ENCODE measurements at regions not wholly inside any gene's neighbourhood (a gene's known extent, or its start where the extent isn't known, plus 50 kb on each side); places are given as distances from the start of the nearest gene placed in this dataset.

GRCh38 chr4:112752061-112752460 is 115.1 kb downstream of the LARP7 start:
- TF ChIP-seq CTCF (conservative IDR thresholded peaks at IDR 0.05) (no peak), EZH2 (IDR thresholded peaks at IDR 0.05; ENCODE audit: low read depth) (no peak)
